ENCODE measurements at regions not wholly inside any gene's neighbourhood (a gene's known extent, or its start where the extent isn't known, plus 50 kb on each side); places are given as distances from the start of the nearest gene placed in this dataset.
"Not testable (repeated sequence)": the region's sequence is repeated elsewhere in the genome, so short reads cannot be mapped to it uniquely, and the experiment has no call there.

- TF ChIP-seq CTCF (IDR thresholded peaks at IDR 0.05; ENCODE audit: low read depth, low read length): no peak
- Histone ChIP-seq H3K27me3 (ENCODE audit: insufficient read depth, low read depth, severe bottlenecking) (no peaks in the 10 kb centered on the region), H3K4me3 (ENCODE audit: low read depth, low read length) (no peak overlapping the region), H3K27ac (peak overlapping the region; percentile 92), H3K36me3 (no peaks in the 10 kb centered on the region; the same call in 1 of the 2 replicates), H3K9me3 (ENCODE audit: severe bottlenecking) (peaks cover 12% of the 10 kb centered on the region)
- no peak for DNase-seq
These were observed 156.8 kb upstream of the STS start for GRCh38 chrX:6990552-6991193.

DNA sequence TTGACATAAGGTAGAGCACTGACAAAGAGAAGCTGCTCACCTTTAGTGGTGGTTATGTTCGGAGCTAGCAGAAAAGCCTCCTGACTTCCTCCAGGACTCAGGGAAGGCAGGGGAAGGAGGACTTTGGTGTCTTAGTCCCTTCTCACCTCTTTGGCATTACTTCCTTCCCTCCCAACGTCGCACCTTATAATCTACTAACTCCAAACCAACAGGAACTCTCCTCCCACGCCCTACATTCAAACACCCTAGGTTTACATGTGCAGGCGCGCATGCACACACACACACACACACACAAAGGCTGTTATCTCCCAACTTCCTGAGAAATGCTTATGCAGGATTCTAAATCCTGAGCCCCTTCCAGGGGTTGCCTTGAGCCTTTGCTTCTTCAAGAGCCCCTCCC, 157.7 kb upstream of the STS start:
- Histone ChIP-seq H3K36me3 (no peaks in the 10 kb centered on the region; the same call in 1 of the 2 replicates), H3K27me3 (ENCODE audit: insufficient read depth, low read depth, severe bottlenecking) (no peaks in the 10 kb centered on the region), H3K9me3 (ENCODE audit: severe bottlenecking) (peaks cover 12% of the 10 kb centered on the region), H3K4me3 (ENCODE audit: low read depth, low read length) (no peak overlapping the region), H3K27ac (peak overlapping the region; percentile 92)
- no peak for DNase-seq
- TF ChIP-seq CTCF (IDR thresholded peaks at IDR 0.05; ENCODE audit: low read depth, low read length): no peak

- peak overlapping the region; percentile 92 for H3K27ac ChIP-seq
- H3K36me3 ChIP-seq; H3K4me3 ChIP-seq (ENCODE audit: low read depth, low read length); H3K27me3 ChIP-seq (ENCODE audit: insufficient read depth, low read depth, severe bottlenecking); H3K9me3 ChIP-seq (ENCODE audit: severe bottlenecking): not testable (repeated sequence)
- DNase-seq: peak; percentile 26
These were observed 158.8 kb upstream of the STS start for GRCh38 chrX:6988694-6989093.

GRCh38 chrX:6986915-6987314, 160.6 kb upstream of the STS start:
- no peak for DNase-seq
- peak overlapping the region; percentile 92 for H3K27ac ChIP-seq
- no peaks in the 10 kb centered on the region for H3K27me3 ChIP-seq (ENCODE audit: insufficient read depth, low read depth, severe bottlenecking)
- H3K4me3 ChIP-seq (ENCODE audit: low read depth, low read length): peak overlapping the region; percentile 15
- TF ChIP-seq CTCF (IDR thresholded peaks at IDR 0.05; ENCODE audit: low read depth, low read length): no peak
- H3K36me3 ChIP-seq: no peaks in the 10 kb centered on the region
- peaks cover 11% of the 10 kb centered on the region for H3K9me3 ChIP-seq (ENCODE audit: severe bottlenecking)

GRCh38 chrX:6985537-6985936, 162.0 kb upstream of the STS start:
- H3K4me3 ChIP-seq (ENCODE audit: low read depth, low read length): no peak overlapping the region
- no peaks in the 10 kb centered on the region for H3K27me3 ChIP-seq (ENCODE audit: insufficient read depth, low read depth, severe bottlenecking)
- H3K27ac ChIP-seq: peak overlapping the region; percentile 92
- H3K36me3 ChIP-seq: no peaks in the 10 kb centered on the region
- DNase-seq: no peak
- TF ChIP-seq CTCF (IDR thresholded peaks at IDR 0.05; ENCODE audit: low read depth, low read length): no peak
- peaks cover 11% of the 10 kb centered on the region for H3K9me3 ChIP-seq (ENCODE audit: severe bottlenecking)

DNA sequence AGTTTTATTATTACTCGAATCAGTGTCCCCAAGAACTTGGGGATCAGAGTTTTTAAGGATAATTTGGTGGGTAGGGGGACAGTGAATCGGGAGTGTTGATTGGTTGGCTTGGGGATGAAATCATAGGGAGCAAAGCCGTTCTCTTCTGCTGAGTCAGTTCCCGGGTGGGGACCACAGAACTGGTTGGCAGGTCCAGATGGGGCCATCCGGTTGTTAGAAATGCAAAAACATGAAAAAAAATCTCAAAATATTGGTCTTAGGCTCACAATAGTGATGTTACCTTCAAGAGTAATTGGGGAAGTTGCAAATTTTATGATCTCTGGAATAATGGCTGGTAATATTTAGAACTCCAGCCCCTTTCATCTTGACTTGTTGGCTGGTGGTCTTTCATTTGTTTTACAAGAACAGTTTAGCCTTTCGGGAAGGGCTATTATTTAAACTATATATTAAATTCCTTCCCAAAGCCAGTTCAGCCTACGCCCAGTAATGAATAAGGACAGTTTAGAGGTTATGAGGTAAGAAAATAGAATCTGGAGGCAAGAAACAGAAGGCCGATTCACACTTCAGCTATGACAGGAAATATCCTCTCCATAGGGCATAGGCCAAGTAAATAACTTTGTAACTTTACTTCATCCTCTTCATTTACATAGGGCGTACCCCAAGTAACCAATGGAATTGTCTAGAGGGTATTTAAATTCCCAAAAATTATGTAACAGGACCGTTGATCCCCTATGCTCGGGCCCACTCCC, 164.1 kb upstream of the STS start:
- no peak for TF ChIP-seq CTCF (IDR thresholded peaks at IDR 0.05; ENCODE audit: low read depth, low read length)
- Histone ChIP-seq H3K9me3 (ENCODE audit: severe bottlenecking) (peaks cover 8% of the 10 kb centered on the region), H3K27me3 (ENCODE audit: insufficient read depth, low read depth, severe bottlenecking) (no peaks in the 10 kb centered on the region), H3K27ac (peak overlapping the region; percentile 8; the same call in 1 of the 2 replicates), H3K4me3 (ENCODE audit: low read depth, low read length) (no peak overlapping the region), H3K36me3 (no peaks in the 10 kb centered on the region)
- DNase-seq: no peak
